ENCODE measurements at regions not wholly inside any gene's neighbourhood (a gene's known extent, or its start where the extent isn't known, plus 50 kb on each side); places are given as distances from the start of the nearest gene placed in this dataset.

GRCh38 chr6:132972254-132972653 is 157.9 kb downstream of the RPS12 start:
- TF ChIP-seq YY1 (IDR thresholded peaks at IDR 0.05; ENCODE audit: insufficient read depth, insufficient read length), result no peak
- TF ChIP-seq ZNF274 (IDR thresholded peaks at IDR 0.05; ENCODE audit: low read depth, low read length), result no peak

Data from NT2/D1 (cell line).